HCT116 (cell line): ENCODE measurements at regions not wholly inside any gene's neighbourhood (a gene's known extent, or its start where the extent isn't known, plus 50 kb on each side); places are given as distances from the start of the nearest gene placed in this dataset.

Source experiments
- ATAC-seq: fragments of 200-7000 bp; cut with Tn5 transposase; 2 replicates; pipeline ENCODE4 v1.9.1; 2020; ENCODE audit warnings: mild to moderate bottlenecking, moderate library complexity
- BruUV-seq: library from RNA; stranded (reverse); fragments of 400-500 nt; replicated peaks from 2 replicates; lab custom pipeline; 2021; lab: Mats Ljungman, UMichigan
- CTCF ChIA-PET: fragments of 300-600 bp; sonication (Branson Sonifier 250); formaldehyde crosslinking; loops from one replicate; lab custom pipeline; 2021; ENCODE audit warnings: antibody characterized with exemption; lab: Charles Lee
- POLR2A ChIA-PET: fragments of 300-600, 350-600 bp; sonication (Branson Sonifier 250); formaldehyde crosslinking; loops from one replicate; lab custom pipeline; 2021; ENCODE audit warnings: antibody characterized with exemption; lab: Charles Lee
- RAD21 ChIA-PET, 2 experiments: fragments of 300-600 bp; sonication (Branson Sonifier 250); formaldehyde crosslinking; loops; one replicate each; lab custom pipeline; 2023; ENCODE audit warnings: low total read pairs in 2 of 2; ENCODE audit not compliant: uncharacterized antibody in 2 of 2, unreplicated experiment in 2 of 2, low non-redundant PET in 1 of 2; lab: Charles Lee
- DNase-seq: peaks from one replicate; pipeline ENCODE4 v3.0.0-alpha.2; 2010; ENCODE audit warnings: low read depth, low spot score
- H2AFZ ChIP-seq: fragments of 200-600 bp; shearing (Covaris generic), sonication (generic); 2 replicates; pipeline ENCODE4 v1.6.1; 2017; ENCODE audit warnings: low read depth, mixed run types, mixed read lengths, antibody characterized with exemption, low read length; ENCODE audit not compliant: poor library complexity, severe bottlenecking
- H3K27ac ChIP-seq: 2 replicates; pipeline ENCODE4 v1.5.1; 2012; ENCODE audit warnings: low read depth, low read length
- H3K27me3 ChIP-seq: fragments of 200-600 bp; sonication (generic); 2 replicates; pipeline ENCODE4 v1.6.1; 2016; ENCODE audit warnings: mixed run types, low read length, mixed read lengths; ENCODE audit not compliant: insufficient read depth
- H3K36me3 ChIP-seq, 2 experiments: fragments of 200-500 bp in 1 of 2; fragments of 200-600 bp in 1 of 2; sonication (Bioruptor generic) in 1 of 2; sonication (generic) in 1 of 2; 2 replicates each; pipeline versions ENCODE4 v1.5.1 to v1.6.1; 2014 to 2016; ENCODE audit warnings: low read length in 2 of 2, inconsistent platforms in 1 of 2, mixed read lengths in 1 of 2, mixed run types in 1 of 2; ENCODE audit not compliant: insufficient read depth in 2 of 2, control insufficient read depth in 1 of 2
- H3K4me1 ChIP-seq, 2 experiments: fragments of 200-600 bp in 1 of 2; sonication (generic) in 1 of 2; 2 replicates each; pipeline versions ENCODE4 v1.5.1 to v1.6.1; 2012 to 2017; ENCODE audit warnings: low read length in 2 of 2, inconsistent platforms in 1 of 2, mild to moderate bottlenecking in 1 of 2, mixed read lengths in 1 of 2, mixed run types in 1 of 2, moderate library complexity in 1 of 2; ENCODE audit not compliant: insufficient read depth in 2 of 2, control insufficient read depth in 1 of 2
- H3K4me2 ChIP-seq: fragments of 200-600 bp; sonication (generic); 2 replicates; pipeline ENCODE4 v1.6.1; 2017; ENCODE audit warnings: mixed run types, low read length, mixed read lengths
- H3K4me3 ChIP-seq, 2 experiments: fragments of 200-600 bp in 1 of 2; sonication (generic) in 1 of 2; replicated peaks in 1 of 2; 2 replicates each; pipeline ENCODE4 v1.5.1; 2011 to 2016; ENCODE audit warnings: low read length in 2 of 2, control low read depth in 1 of 2, low read depth in 1 of 2, mild to moderate bottlenecking in 1 of 2, mixed read lengths in 1 of 2, mixed run types in 1 of 2
- H3K79me2 ChIP-seq: fragments of 200-600 bp; sonication (generic); 2 replicates; pipeline ENCODE4 v1.6.1; 2017; ENCODE audit warnings: mild to moderate bottlenecking, mixed run types, low read length, moderate library complexity, mixed read lengths; ENCODE audit not compliant: insufficient read depth
- H3K9ac ChIP-seq: fragments of 200-600 bp; sonication (generic); 2 replicates; pipeline ENCODE4 v1.6.1; 2016; ENCODE audit warnings: low read length, mixed read lengths
- H3K9me2 ChIP-seq: fragments of 200-600 bp; sonication (generic), shearing (Covaris generic); 2 replicates; pipeline ENCODE4 v1.6.1; 2017; ENCODE audit warnings: mixed run types, mild to moderate bottlenecking, moderate library complexity; ENCODE audit not compliant: insufficient read depth
- H3K9me3 ChIP-seq, 2 experiments: fragments of 200-500 bp in 1 of 2; fragments of 200-600 bp in 1 of 2; sonication (Bioruptor generic) in 1 of 2; sonication (generic) in 1 of 2; 2 replicates each; pipeline ENCODE4 v1.6.1; 2014 to 2017; ENCODE audit warnings: low read length in 2 of 2, mixed read lengths in 2 of 2, inconsistent platforms in 1 of 2, low read depth in 1 of 2, mild to moderate bottlenecking in 1 of 2, mixed run types in 1 of 2, moderate library complexity in 1 of 2; ENCODE audit not compliant: control insufficient read depth in 1 of 2, insufficient read depth in 1 of 2
- H4K20me1 ChIP-seq: fragments of 200-600 bp; sonication (generic), shearing (Covaris generic); 2 replicates; pipeline ENCODE4 v1.6.1; 2017; ENCODE audit warnings: mixed run types, mild to moderate bottlenecking, moderate library complexity; ENCODE audit not compliant: insufficient read depth
- ATF3 ChIP-seq: IDR thresholded peaks from 2 replicates; pipeline ENCODE4 v1.6.1; 2012
- CBX3 ChIP-seq: IDR thresholded peaks from 2 replicates; pipeline ENCODE4 v1.6.1; 2012; ENCODE audit warnings: low read depth
- CEBPB ChIP-seq: IDR thresholded peaks from 2 replicates; pipeline ENCODE4 v1.6.1; 2012; ENCODE audit warnings: low read depth
- CTCF ChIP-seq, 3 experiments: fragments of 200-600 bp in 1 of 3; sonication (generic) in 1 of 3; IDR thresholded peaks in 2 of 3; conservative IDR thresholded peaks in 1 of 3; 2 replicates each; pipeline ENCODE4 v1.5.1; 2012 to 2017; ENCODE audit warnings: low read depth in 2 of 3, low read length in 2 of 3, antibody characterized with exemption in 1 of 3, borderline replicate concordance in 1 of 3, control low read depth in 1 of 3, mild to moderate bottlenecking in 1 of 3, mixed read lengths in 1 of 3, mixed run types in 1 of 3, moderate library complexity in 1 of 3; ENCODE audit not compliant: insufficient read depth in 1 of 3
- EGR1 ChIP-seq: IDR thresholded peaks from 2 replicates; pipeline ENCODE4 v1.6.1; 2012; ENCODE audit warnings: low read depth
- ELF1 ChIP-seq: IDR thresholded peaks from 2 replicates; pipeline ENCODE4 v1.6.1; 2012; ENCODE audit warnings: low read depth, borderline replicate concordance
- EZH2phosphoT487 ChIP-seq: fragments of 200-600 bp; IDR thresholded peaks from 2 replicates; pipeline ENCODE4 v1.6.1; 2018; ENCODE audit warnings: antibody characterized with exemption, borderline replicate concordance
- FOSL1 ChIP-seq: IDR thresholded peaks from 2 replicates; pipeline ENCODE4 v1.6.1; 2012; ENCODE audit warnings: low read depth
- MAX ChIP-seq: IDR thresholded peaks from 2 replicates; pipeline ENCODE4 v1.6.1; 2012
- POLR2A ChIP-seq: IDR thresholded peaks from 2 replicates; pipeline ENCODE4 v1.7.0; 2011; ENCODE audit warnings: borderline replicate concordance; ENCODE audit not compliant: insufficient read depth, insufficient read length; ENCODE audit errors: extremely low read depth
- POLR2AphosphoS5 ChIP-seq: IDR thresholded peaks from 2 replicates; pipeline ENCODE4 v1.6.1; 2011; ENCODE audit warnings: mild to moderate bottlenecking, low read depth, low read length, moderate library complexity
- RAD21 ChIP-seq: IDR thresholded peaks from 2 replicates; pipeline ENCODE4 v1.6.1; 2012; ENCODE audit warnings: low read depth, mild to moderate bottlenecking
- REST ChIP-seq: IDR thresholded peaks from 2 replicates; pipeline ENCODE4 v1.6.1; 2012; ENCODE audit warnings: low read depth
- SIN3A ChIP-seq: IDR thresholded peaks from 2 replicates; pipeline ENCODE4 v1.6.1; 2012; ENCODE audit warnings: low read depth
- SRF ChIP-seq: IDR thresholded peaks from 2 replicates; pipeline ENCODE4 v1.6.1; 2012; ENCODE audit warnings: low read depth
- TCF7L2 ChIP-seq: IDR thresholded peaks from 2 replicates; pipeline ENCODE4 v1.7.0; 2011; ENCODE audit warnings: borderline replicate concordance, inconsistent platforms; ENCODE audit not compliant: insufficient read depth, insufficient read length; ENCODE audit errors: extremely low read depth
- YY1 ChIP-seq: IDR thresholded peaks from 2 replicates; pipeline ENCODE4 v1.6.1; 2011; ENCODE audit warnings: low read length, low read depth, moderate library complexity, mild to moderate bottlenecking; ENCODE audit not compliant: insufficient replicate concordance; ENCODE audit errors: extremely low read depth
- intact Hi-C: fragments of 100-400 bp; cut with micrococcal nuclease; formaldehyde crosslinking; loops from 2 replicates; pipeline ENCODE4 v1.10.0; 2022
- TF ChIP-seq, protein P1 (sequence below): IDR thresholded peaks from 2 replicates; pipeline ENCODE4 v1.6.1; 2011; ENCODE audit warnings: mild to moderate bottlenecking, low read length, moderate library complexity; ENCODE audit not compliant: insufficient replicate concordance; ENCODE audit errors: extremely low read depth

DNA sequence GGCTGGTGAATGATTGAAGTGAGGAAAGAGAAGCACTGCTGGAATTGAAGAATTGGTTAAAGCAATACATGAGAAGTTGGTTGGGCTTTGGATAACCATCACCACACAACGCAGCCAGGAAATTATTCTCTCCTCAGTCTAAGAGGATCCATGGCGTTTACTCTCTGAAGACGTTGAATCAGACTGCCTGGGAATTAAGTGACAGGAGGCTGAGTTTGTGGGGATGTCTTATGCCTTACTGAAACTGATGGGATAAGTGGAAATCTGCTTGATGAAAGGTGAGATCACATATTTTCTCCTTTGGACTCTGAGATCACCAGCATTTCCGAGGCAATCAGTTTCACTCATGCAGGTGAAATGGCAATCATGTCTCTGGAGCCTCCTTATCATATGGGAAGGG, 456.1 kb upstream of the GBE1 start:
- H2AFZ ChIP-seq = no peak overlapping the region
- H3K4me3 ChIP-seq = no peak overlapping the region
- H4K20me1 ChIP-seq = no peaks in the 10 kb centered on the region
- no peak overlapping the region for H3K27ac ChIP-seq
- H3K79me2 ChIP-seq = no peaks in the 10 kb centered on the region
- intact Hi-C loops = no loop called here
- H3K9ac ChIP-seq = no peak overlapping the region
- RAD21 ChIA-PET = no interaction called here
- CTCF ChIA-PET = no interaction called here
- H3K9me3 ChIP-seq = no peaks in the 10 kb centered on the region
- no peaks in the 10 kb centered on the region for H3K9me2 ChIP-seq
- no TSS peak for BruUV-seq
- H3K4me1 ChIP-seq = no peaks in the 10 kb centered on the region
- no peaks in the 10 kb centered on the region for H3K36me3 ChIP-seq
- POLR2A ChIA-PET = no interaction called here
- ATAC-seq (no peak), DNase-seq (no peak)
- H3K27me3 ChIP-seq = no peaks in the 10 kb centered on the region
- no peak overlapping the region for H3K4me2 ChIP-seq
- TF ChIP-seq SRF (no peak), ATF3 (no peak), CTCF (IDR thresholded peaks at IDR 0.05 in 2 of 3, conservative IDR thresholded peaks at IDR 0.05 in 1 of 3; ENCODE audit: borderline replicate concordance in 1 of 3, insufficient read depth in 1 of 3, low read depth in 2 of 3, low read length in 2 of 3) (no peak), POLR2A (no peak), SIN3A (no peak), TCF7L2 (no peak), YY1 (no peak), FOSL1 (no peak), POLR2AphosphoS5 (no peak), ELF1 (no peak), CBX3 (no peak), EGR1 (no peak), EZH2phosphoT487 (no peak), RAD21 (no peak), CEBPB (no peak), REST (no peak), MAX (no peak)
- TF ChIP-seq, protein P1, sequence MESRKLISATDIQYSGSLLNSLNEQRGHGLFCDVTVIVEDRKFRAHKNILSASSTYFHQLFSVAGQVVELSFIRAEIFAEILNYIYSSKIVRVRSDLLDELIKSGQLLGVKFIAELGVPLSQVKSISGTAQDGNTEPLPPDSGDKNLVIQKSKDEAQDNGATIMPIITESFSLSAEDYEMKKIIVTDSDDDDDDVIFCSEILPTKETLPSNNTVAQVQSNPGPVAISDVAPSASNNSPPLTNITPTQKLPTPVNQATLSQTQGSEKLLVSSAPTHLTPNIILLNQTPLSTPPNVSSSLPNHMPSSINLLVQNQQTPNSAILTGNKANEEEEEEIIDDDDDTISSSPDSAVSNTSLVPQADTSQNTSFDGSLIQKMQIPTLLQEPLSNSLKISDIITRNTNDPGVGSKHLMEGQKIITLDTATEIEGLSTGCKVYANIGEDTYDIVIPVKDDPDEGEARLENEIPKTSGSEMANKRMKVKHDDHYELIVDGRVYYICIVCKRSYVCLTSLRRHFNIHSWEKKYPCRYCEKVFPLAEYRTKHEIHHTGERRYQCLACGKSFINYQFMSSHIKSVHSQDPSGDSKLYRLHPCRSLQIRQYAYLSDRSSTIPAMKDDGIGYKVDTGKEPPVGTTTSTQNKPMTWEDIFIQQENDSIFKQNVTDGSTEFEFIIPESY = no peak
- TF ChIP-seq, all 23 proteins: peak for 0
